Ovary (tissue), 3 donors: ENCODE measurements at regions not wholly inside any gene's neighbourhood (a gene's known extent, or its start where the extent isn't known, plus 50 kb on each side); places are given as distances from the start of the nearest gene placed in this dataset.

Experiments
- CTCF ChIP-seq, 3 donors: fragments of 450-650 bp in 2 of 3; fragments of 200-600 bp in 1 of 3; IDR thresholded peaks; one replicate each; pipeline versions ENCODE4 v1.5.1 to v1.8.0; 2016 to 2022; ENCODE audit warnings: antibody characterized with exemption in 3 of 3, mild to moderate bottlenecking in 1 of 3
- EP300 ChIP-seq: sonication (generic); formaldehyde crosslinking; IDR thresholded peaks from one replicate; pipeline ENCODE4 v1.6.1; 2017; ENCODE audit warnings: antibody characterized with exemption
- donor health status: DM: no; HTN: no; CAD: no.

- TF ChIP-seq CTCF (IDR thresholded peaks at IDR 0.05) (no peak), EP300 (no peak)
Observed at GRCh38 chr15:36331531-36332275, 247.7 kb upstream of the CDIN1 start.
